ENCODE measurements at regions not wholly inside any gene's neighbourhood (a gene's known extent, or its start where the extent isn't known, plus 50 kb on each side); places are given as distances from the start of the nearest gene placed in this dataset.

- Histone ChIP-seq H3K4me3 (replicated peaks in 1 of 3) (no peak overlapping the region), H3K27ac (no peak overlapping the region), H3K9me3 (no peaks in the 10 kb centered on the region), H3K4me1 (no peaks in the 10 kb centered on the region), H3K27me3 (no peaks in the 10 kb centered on the region), H3K36me3 (no peaks in the 10 kb centered on the region)
- 83 to 86% methylated on average over 4 of the region's 4 CpGs for WGBS, 2 donors
- intact Hi-C loops (cut with DNase I), result no loop called here
- DNase-seq, result no peak
- TF ChIP-seq, protein P1, sequence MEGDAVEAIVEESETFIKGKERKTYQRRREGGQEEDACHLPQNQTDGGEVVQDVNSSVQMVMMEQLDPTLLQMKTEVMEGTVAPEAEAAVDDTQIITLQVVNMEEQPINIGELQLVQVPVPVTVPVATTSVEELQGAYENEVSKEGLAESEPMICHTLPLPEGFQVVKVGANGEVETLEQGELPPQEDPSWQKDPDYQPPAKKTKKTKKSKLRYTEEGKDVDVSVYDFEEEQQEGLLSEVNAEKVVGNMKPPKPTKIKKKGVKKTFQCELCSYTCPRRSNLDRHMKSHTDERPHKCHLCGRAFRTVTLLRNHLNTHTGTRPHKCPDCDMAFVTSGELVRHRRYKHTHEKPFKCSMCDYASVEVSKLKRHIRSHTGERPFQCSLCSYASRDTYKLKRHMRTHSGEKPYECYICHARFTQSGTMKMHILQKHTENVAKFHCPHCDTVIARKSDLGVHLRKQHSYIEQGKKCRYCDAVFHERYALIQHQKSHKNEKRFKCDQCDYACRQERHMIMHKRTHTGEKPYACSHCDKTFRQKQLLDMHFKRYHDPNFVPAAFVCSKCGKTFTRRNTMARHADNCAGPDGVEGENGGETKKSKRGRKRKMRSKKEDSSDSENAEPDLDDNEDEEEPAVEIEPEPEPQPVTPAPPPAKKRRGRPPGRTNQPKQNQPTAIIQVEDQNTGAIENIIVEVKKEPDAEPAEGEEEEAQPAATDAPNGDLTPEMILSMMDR (IDR thresholded peaks at IDR 0.05), result no peak
- TF ChIP-seq POLR2A (IDR thresholded peaks at IDR 0.05), result no peak
These were observed 429.7 kb downstream of the MIAT start for GRCh38 chr22:27087051-27087450.

DNA sequence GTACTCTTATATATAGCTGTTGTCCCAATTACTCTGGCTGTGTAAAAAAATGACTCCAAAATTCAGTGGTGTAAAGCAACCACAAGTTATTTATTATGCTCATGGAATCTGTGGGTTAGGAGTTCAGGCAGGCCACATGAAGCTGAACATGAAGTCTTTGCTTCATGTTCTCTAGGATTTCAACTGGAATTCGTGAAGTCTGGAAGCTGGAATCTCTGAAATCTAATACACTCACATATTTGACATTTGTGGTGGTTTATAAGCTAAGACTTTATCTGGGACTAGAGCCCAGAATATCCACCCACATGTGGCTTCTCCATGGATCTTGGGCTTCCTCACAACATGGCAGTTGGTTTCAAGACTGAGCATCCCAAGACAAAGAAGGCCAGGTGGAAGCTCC is 430.6 kb downstream of the MIAT start:
- 0% methylated on average over 1 of the region's 1 CpG; no CpG with 5 or more reads in 1 of the 2 donors for WGBS, 2 donors
- no peak for DNase-seq
- TF ChIP-seq POLR2A (IDR thresholded peaks at IDR 0.05), result no peak
- TF ChIP-seq, protein P1 (IDR thresholded peaks at IDR 0.05), result no peak
- intact Hi-C loops (cut with DNase I), result no loop called here
- H3K27ac ChIP-seq, result no peak overlapping the region
- no peak overlapping the region for H3K4me3 ChIP-seq (replicated peaks in 1 of 3)
- H3K4me1 ChIP-seq, result no peaks in the 10 kb centered on the region
- H3K36me3 ChIP-seq, result no peaks in the 10 kb centered on the region
- no peaks in the 10 kb centered on the region for H3K27me3 ChIP-seq
- H3K9me3 ChIP-seq, result no peaks in the 10 kb centered on the region

DNA sequence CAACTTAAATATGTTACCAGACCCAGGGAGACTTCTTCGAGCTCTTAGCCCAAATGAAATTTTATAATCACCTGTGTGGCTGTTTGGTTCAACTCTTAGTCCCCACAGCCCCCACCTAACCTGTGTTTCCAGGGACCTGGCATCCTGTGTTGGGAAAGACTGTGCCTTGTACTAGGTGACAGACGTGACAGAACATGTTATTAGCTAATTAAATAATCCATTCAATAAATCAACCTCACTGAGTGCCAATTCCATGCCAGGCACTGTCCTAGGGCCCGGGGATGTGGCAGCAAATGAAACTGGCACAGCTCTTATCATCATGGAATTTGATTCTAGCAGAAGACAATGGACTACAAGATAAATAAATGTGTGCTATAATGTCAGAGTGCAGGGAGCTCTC is 431.9 kb downstream of the MIAT start:
- H3K27ac ChIP-seq, result no peak overlapping the region
- H3K4me1 ChIP-seq, result no peaks in the 10 kb centered on the region
- no peak overlapping the region for H3K4me3 ChIP-seq (replicated peaks in 1 of 3)
- H3K27me3 ChIP-seq, result no peaks in the 10 kb centered on the region
- no peaks in the 10 kb centered on the region for H3K9me3 ChIP-seq
- TF ChIP-seq, protein P1 (IDR thresholded peaks at IDR 0.05), result no peak
- no peak for TF ChIP-seq POLR2A (IDR thresholded peaks at IDR 0.05)
- WGBS, 2 donors, result 57 to 63% methylated on average over 3 of the region's 3 CpGs
- intact Hi-C loops (cut with DNase I), result no loop called here
- no peaks in the 10 kb centered on the region for H3K36me3 ChIP-seq
- DNase-seq, result no peak

GRCh38 chr22:27090611-27091011 is 433.2 kb downstream of the MIAT start:
- TF ChIP-seq POLR2A (IDR thresholded peaks at IDR 0.05), result no peak
- TF ChIP-seq, protein P1 (IDR thresholded peaks at IDR 0.05), result no peak

GRCh38 chr22:27093422-27093821 is 436.0 kb downstream of the MIAT start:
- DNase-seq, result no peak
- H3K27me3 ChIP-seq, result no peaks in the 10 kb centered on the region
- intact Hi-C loops (cut with DNase I), result no loop called here
- no peaks in the 10 kb centered on the region for H3K9me3 ChIP-seq
- H3K4me1 ChIP-seq, result no peaks in the 10 kb centered on the region
- no peak overlapping the region for H3K4me3 ChIP-seq (replicated peaks in 1 of 3)
- no peaks in the 10 kb centered on the region for H3K36me3 ChIP-seq
- 72 to 79% methylated on average over 4 of the region's 4 CpGs for WGBS, 2 donors
- H3K27ac ChIP-seq, result no peak overlapping the region
- TF ChIP-seq, protein P1 (IDR thresholded peaks at IDR 0.05), result no peak
- TF ChIP-seq POLR2A (IDR thresholded peaks at IDR 0.05), result no peak

More at GRCh38 chr22:27090611-27091011, 433.2 kb downstream of the MIAT start:
- no peak overlapping the region for H3K4me3 ChIP-seq (replicated peaks in 1 of 3)
- WGBS, 2 donors, result 83 to 91% methylated on average over 12 to 17 of the region's 17 CpGs
- H3K9me3 ChIP-seq, result no peaks in the 10 kb centered on the region
- intact Hi-C loops (cut with DNase I), result no loop called here
- no peaks in the 10 kb centered on the region for H3K27me3 ChIP-seq
- no peaks in the 10 kb centered on the region for H3K36me3 ChIP-seq
- H3K4me1 ChIP-seq, result no peaks in the 10 kb centered on the region
- no peak for DNase-seq
- no peak overlapping the region for H3K27ac ChIP-seq
